Adipocyte (in vitro differentiated cells): ENCODE measurements at regions not wholly inside any gene's neighbourhood (a gene's known extent, or its start where the extent isn't known, plus 50 kb on each side); places are given as distances from the start of the nearest gene placed in this dataset.

Experiments
- DNase-seq: peaks from one replicate; pipeline ENCODE4 v3.0.0-alpha.2; 2015; ENCODE audit warnings: low read depth
- H3K27me3 ChIP-seq: replicated peaks from 2 replicates; pipeline ENCODE4 v1.7.0; 2013; ENCODE audit warnings: mild to moderate bottlenecking, low read length, moderate library complexity; ENCODE audit not compliant: control insufficient read depth, insufficient read depth
- H3K36me3 ChIP-seq: 2 replicates; pipeline ENCODE4 v1.7.0; 2013; ENCODE audit warnings: low read length, mild to moderate bottlenecking, moderate library complexity; ENCODE audit not compliant: control insufficient read depth, insufficient read depth, severe bottlenecking
- H3K4me1 ChIP-seq: 2 replicates; pipeline ENCODE4 v1.7.0; 2013; ENCODE audit warnings: mild to moderate bottlenecking, low read length, moderate library complexity; ENCODE audit not compliant: control insufficient read depth, insufficient read depth
- H3K4me3 ChIP-seq: 2 replicates; pipeline ENCODE4 v1.7.0; 2013; ENCODE audit warnings: mild to moderate bottlenecking, low read length, moderate library complexity
- H3K9ac ChIP-seq: 2 replicates; pipeline ENCODE4 v1.7.0; 2013; ENCODE audit warnings: mild to moderate bottlenecking, low read length, moderate library complexity
- H3K9me3 ChIP-seq: 2 replicates; pipeline ENCODE4 v1.7.0; 2013; ENCODE audit warnings: mild to moderate bottlenecking, low read length, moderate library complexity; ENCODE audit not compliant: control insufficient read depth

DNA sequence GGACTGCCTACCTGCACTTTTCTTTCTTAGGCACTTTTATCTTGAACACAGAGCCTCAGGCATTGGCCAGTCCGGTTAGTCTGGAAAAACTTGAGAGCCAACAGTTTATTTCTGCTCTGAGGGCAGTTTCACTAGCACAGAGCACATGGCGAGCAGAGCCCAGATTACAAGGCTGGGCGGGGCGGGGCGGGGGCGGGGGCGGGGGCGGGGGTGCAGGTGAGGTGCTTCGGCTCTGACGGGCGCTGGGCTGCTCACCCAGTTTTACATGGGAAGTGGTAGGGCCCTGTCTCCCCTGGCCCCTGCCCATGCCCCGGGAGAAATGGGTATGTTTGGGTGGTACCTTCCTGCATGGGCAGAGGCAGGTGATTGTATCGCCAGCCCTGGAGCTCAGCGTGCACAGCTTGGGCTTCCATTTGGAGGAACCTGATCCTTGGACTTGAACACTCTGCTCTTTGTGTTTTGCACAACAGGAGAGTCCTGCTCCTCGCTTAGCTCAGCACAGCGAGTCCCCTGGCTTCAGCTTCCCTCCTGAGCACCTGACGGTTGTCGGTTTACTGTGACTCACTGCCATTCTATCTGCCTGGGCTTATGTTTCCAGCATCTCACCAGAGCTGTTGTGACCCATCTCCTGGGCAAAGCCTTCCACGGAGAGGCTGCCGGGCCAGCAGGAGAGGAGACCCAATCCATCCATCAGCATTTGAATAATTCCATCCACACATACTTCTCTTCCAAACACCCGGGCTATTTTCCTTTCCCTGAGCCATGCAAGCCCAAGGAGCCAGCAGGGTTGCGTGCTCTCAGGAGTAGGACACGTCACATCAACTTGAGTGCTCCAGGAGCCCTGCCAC, 108.5 kb downstream of the ARF6 start:
- Histone ChIP-seq H3K27me3 (no peaks in the 10 kb centered on the region), H3K4me1 (peaks cover 48% of the 10 kb centered on the region), H3K36me3 (no peaks in the 10 kb centered on the region), H3K9ac (peak overlapping the region; percentile 83), H3K4me3 (peak overlapping the region; percentile 34), H3K9me3 (no peaks in the 10 kb centered on the region)
- peak; percentile 74 for DNase-seq

DNA sequence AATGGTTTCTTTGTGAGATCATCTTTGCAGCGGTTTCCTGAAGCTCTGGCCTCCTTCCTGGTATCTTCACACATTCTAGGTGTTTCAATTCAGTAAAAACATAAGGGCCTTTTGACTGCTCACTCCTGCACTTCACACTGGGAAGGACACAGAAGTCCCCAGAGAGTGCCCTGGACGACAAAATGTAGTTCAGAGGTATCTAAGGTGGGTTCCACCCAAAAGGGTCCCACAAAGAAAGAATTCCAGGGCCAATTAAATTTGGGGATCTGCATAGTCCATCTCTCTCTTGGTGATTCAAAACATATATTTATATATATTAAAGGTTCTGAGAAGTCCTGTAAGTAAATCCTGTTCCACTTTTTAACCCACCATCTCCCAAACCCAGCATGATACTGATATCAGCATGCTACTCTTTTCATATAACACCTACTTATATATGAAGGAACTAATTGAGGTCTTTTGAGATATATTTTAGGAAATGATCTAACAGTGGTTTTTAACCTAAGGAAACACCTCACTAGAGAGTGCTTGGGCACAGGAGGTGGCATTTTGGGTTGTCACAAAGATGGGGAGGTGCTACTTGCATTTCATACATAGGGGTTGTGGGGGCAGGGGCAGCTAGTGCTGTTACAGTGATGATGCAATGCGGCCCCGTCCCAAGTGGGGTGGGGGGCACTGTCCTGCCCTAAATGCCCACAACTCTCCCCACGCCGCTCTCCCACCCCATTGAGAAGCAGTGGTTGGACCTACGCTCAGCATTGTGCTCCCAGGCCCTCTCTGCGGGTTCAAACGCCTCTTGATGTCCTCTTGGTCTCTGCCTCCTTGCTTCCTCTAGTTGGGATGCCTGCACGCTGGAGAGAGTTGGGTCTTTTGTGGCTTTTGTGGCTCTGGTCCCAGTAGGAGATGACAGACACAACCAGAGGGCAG, 109.4 kb downstream of the ARF6 start:
- Histone ChIP-seq H3K27me3 (no peaks in the 10 kb centered on the region), H3K36me3 (no peaks in the 10 kb centered on the region), H3K9ac (peak overlapping the region; percentile 86), H3K9me3 (no peaks in the 10 kb centered on the region), H3K4me1 (peaks cover 48% of the 10 kb centered on the region), H3K4me3 (peak overlapping the region; percentile 82)
- DNase-seq = no peak

DNA sequence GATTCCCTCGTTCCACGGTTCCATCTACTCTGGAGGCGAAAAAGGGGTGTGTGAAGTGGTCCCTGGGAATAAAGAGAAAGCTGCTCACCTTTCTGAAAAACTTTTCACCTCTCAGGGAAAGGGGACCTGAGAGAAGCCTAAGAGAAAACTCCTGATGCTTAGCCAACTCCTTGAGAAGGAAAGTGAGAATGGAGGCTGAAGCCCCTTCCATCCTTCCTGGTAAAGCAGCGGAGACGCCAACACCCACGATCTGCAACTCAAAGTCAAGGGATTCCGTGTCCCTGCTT, 110.0 kb downstream of the ARF6 start:
- Histone ChIP-seq H3K4me1 (peaks cover 48% of the 10 kb centered on the region), H3K9ac (peak overlapping the region; percentile 86), H3K36me3 (no peaks in the 10 kb centered on the region), H3K9me3 (no peaks in the 10 kb centered on the region), H3K4me3 (peak overlapping the region; percentile 82), H3K27me3 (no peaks in the 10 kb centered on the region)
- DNase-seq = no peak

DNA sequence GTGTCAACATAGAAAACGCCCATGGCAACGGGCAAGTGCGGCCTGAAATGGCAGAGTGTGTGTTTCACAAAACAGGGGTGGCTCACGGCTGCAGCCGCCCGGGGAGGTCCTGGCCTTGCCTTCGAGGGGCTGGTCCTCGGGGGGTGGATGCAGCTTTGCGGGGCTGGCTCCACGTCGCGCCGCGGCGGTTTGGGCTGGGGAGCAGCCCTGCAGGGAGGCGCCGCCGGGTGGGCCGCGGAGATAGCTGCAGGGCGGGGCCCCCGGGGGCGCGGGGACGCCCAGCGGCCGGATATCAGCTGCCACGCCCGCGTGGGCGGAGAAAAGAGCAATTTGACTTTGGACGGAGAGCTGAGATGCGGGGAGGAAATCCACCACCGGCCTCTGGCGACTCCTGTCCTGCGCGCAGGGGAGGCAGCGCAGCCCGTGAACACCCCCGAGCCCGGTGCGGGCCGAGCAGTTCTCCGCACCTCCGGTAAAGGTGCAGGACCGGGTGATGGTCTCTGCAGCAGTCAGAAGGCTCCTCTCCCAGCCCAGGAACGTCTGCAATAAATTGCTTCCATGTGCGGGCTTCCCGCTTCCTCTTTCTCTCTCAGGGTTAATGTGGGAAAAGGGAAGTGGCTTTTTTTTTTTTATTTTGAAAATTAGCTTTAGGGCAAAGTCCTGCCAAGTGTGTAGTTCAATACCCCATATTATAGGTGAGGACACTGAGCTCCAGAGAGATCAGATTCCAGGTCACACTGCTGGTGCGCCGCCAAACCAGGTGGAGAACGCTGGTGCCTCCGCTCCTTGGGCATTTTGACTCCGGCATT, 110.5 kb downstream of the ARF6 start:
- no peaks in the 10 kb centered on the region for H3K36me3 ChIP-seq
- H3K9me3 ChIP-seq = no peaks in the 10 kb centered on the region
- peak overlapping the region; percentile 86 for H3K9ac ChIP-seq
- H3K4me1 ChIP-seq = peaks cover 48% of the 10 kb centered on the region
- H3K27me3 ChIP-seq = no peaks in the 10 kb centered on the region
- H3K4me3 ChIP-seq = peak overlapping the region; percentile 82
- DNase-seq = peak; percentile 84

DNA sequence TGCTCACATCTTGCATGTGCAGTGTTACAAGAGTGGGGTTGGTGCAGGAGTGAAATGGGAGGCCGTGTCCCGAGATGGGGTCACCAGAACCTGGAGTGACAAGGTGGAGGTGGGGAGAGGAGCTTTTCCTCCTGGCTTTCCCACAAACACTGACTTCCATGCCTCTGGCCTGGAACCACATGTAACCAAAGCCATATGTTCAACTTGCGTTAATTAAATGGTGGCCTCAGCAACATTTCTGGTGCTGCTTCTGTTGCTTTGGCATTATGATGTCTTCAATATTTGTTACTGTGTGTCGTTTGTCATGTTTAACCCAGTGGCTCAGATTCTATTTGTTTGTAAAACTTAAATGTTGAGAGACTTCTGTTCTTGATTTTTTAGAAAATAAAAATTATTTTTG, 110.2 kb downstream of the VCPKMT start:
- no peak for DNase-seq
- H3K27me3 ChIP-seq = no peaks in the 10 kb centered on the region

DNA sequence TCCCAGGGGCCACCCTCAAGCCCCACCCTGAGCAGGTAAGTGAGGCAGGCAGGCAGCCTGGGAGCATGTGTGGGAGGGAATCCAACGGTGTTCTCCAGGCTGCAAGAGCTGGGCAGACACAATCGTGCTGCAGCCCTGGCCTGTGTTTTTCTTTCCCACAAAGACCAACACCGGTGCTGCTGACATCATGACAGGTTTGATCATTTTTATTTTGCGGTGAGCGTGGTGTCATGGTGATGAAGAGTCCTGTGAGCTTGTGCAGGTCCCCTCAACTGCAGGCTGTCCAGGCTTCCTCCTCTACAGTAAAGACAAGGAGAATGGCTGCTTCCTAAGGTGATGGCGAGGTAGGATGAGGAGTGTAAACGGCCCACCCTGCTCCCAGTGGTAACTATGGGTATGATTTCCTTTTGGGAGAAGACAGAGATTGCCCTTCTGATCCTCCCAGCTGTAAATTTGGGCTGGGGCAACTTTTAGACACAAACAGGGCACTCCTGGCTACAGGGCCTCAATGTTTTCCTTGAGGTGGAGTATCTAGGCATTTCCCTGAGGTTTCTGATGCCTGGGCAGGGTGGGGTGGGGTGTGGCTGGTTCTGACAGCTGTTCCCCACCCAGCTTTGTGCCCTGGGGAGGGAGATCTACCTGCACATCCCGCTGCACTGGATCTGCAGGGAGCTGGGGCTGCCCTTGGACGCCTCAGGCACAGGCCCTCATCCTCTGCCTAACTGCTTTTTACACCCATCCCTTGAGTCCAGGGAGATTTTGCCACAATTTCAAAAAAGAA, 109.1 kb downstream of the VCPKMT start:
- no peak for DNase-seq
- H3K9me3 ChIP-seq = no peaks in the 10 kb centered on the region
- peaks cover 15% of the 10 kb centered on the region for H3K4me1 ChIP-seq
- H3K27me3 ChIP-seq = no peaks in the 10 kb centered on the region
- H3K4me3 ChIP-seq = no peak overlapping the region
- H3K36me3 ChIP-seq = no peaks in the 10 kb centered on the region
- H3K9ac ChIP-seq = no peak overlapping the region

More for the DNA sequence above, 110.2 kb downstream of the VCPKMT start:
- Histone ChIP-seq H3K36me3 (no peaks in the 10 kb centered on the region), H3K4me3 (no peak overlapping the region), H3K9me3 (no peaks in the 10 kb centered on the region), H3K4me1 (peaks cover 25% of the 10 kb centered on the region), H3K9ac (no peak overlapping the region)

DNA sequence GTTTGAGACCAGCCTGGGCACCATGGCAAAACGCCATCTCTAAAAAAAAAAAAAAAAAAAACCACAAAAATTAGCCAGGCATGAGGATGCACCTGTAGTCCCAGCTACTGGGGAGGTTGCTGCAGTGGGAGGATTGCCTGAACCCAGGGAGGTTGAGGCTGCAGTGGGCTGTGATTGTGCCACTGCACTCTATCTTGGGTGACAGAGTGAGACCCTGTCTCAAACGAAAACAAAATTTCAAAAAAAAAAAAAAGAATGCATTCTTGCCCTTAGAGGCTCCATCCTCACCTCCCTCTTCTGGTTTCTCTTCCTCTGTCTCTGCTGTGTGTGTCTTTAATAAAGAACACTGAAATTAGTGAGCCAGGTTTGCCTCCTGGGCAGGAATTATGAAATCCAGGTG, 107.8 kb downstream of the VCPKMT start:
- DNase-seq = no peak
- Histone ChIP-seq H3K4me1 (peaks cover 8% of the 10 kb centered on the region), H3K4me3 (no peak overlapping the region), H3K9me3 (no peaks in the 10 kb centered on the region), H3K9ac (no peak overlapping the region), H3K27me3 (no peaks in the 10 kb centered on the region), H3K36me3 (no peaks in the 10 kb centered on the region)

DNA sequence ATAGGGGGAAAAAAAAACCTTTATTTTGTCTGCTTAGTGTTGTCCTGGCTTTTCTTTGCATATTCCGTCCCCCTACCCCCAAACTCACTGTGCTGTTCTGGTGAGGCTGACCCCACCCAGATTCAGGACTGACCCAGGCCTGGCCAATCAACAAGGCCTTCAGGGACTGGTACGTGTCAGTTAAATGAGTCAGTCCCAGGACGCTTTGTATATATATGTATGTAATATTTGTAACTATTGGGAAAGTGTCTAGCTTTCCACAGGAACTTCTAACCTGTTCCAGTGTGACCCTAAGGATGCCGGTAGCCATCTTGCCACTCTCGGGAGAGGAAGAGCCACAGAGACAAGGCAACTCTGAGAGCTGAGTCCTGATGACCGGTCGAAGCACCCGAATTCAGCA, 107.4 kb downstream of the VCPKMT start:
- Histone ChIP-seq H3K4me3 (no peak overlapping the region), H3K4me1 (peaks cover 4% of the 10 kb centered on the region), H3K9me3 (no peaks in the 10 kb centered on the region), H3K36me3 (no peaks in the 10 kb centered on the region), H3K9ac (no peak overlapping the region), H3K27me3 (no peaks in the 10 kb centered on the region)
- no peak for DNase-seq

DNA sequence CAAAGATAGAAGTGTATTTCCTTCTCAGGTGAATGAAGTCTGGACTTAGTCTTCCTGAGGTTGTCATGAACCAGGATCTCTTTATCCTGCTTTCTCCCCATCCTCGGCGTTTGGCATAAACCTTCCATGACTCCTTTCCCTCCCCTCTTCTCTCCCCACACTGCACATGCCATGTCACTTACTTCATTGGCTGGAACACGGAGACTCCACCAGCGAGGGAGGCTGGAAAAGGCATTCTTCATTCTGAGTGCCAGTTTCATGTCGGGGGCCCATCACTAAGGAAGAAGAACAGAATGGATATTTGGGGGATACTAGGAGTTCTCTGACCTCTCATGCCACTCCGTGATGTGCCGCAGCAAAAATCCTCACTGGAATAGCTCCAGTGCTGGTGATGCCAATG, 105.6 kb downstream of the VCPKMT start:
- Histone ChIP-seq H3K4me3 (no peak overlapping the region), H3K9me3 (no peaks in the 10 kb centered on the region), H3K36me3 (no peaks in the 10 kb centered on the region), H3K27me3 (no peaks in the 10 kb centered on the region), H3K9ac (no peak overlapping the region), H3K4me1 (peaks cover 4% of the 10 kb centered on the region)
- DNase-seq = peak; percentile 43

DNA sequence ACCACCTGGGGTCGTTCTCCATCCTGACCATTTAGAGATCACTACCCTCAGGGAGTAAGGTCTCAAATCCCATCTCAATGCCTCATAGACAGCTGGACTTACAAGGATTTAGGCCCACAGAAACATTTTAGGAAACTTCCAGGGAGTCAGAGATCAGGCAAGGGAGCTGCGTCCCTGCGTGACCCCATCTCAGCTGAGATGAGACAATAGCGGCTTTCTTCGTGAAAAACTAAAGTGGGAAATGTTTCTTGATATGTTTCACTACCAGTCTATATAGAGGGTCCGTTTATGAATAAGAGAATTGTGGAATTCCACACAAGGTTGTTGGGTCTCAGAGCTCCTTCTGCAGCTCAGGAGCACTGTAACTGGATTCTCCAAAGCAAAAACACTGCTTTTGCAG, 105.1 kb downstream of the VCPKMT start:
- Histone ChIP-seq H3K36me3 (no peaks in the 10 kb centered on the region), H3K4me3 (no peak overlapping the region), H3K9me3 (no peaks in the 10 kb centered on the region), H3K9ac (no peak overlapping the region), H3K27me3 (no peaks in the 10 kb centered on the region), H3K4me1 (peaks cover 4% of the 10 kb centered on the region)
- DNase-seq = no peak
